ENCODE measurements at regions not wholly inside any gene's neighbourhood (a gene's known extent, or its start where the extent isn't known, plus 50 kb on each side); places are given as distances from the start of the nearest gene placed in this dataset.

GRCh38 chr11:13107544-13108044 lies 98.5 kb downstream of the RASSF10 start:
- H3K9me3 Mint-ChIP-seq, result no peaks in the 10 kb centered on the region
- H3K27me3 Mint-ChIP-seq (ENCODE audit: low read depth), result no peaks in the 10 kb centered on the region
- no peak overlapping the region for H3K27ac Mint-ChIP-seq
- no peak overlapping the region for H3K4me3 Mint-ChIP-seq
- H3K4me1 Mint-ChIP-seq, result peaks cover 69% of the 10 kb centered on the region
- no peaks in the 10 kb centered on the region for H3K36me3 Mint-ChIP-seq (ENCODE audit: low read depth)
- TF ChIP-seq CTCF (IDR thresholded peaks at IDR 0.05; ENCODE audit: unreplicated experiment in 3 of 3), result no peak

- no peak for TF ChIP-seq CTCF (IDR thresholded peaks at IDR 0.05; ENCODE audit: unreplicated experiment in 3 of 3)
- Mint-ChIP-seq H3K9me3 (no peaks in the 10 kb centered on the region), H3K4me3 (no peak overlapping the region), H3K27me3 (ENCODE audit: low read depth) (no peaks in the 10 kb centered on the region), H3K27ac (no peak overlapping the region), H3K4me1 (peaks cover 65% of the 10 kb centered on the region), H3K36me3 (ENCODE audit: low read depth) (no peaks in the 10 kb centered on the region)
These were observed 99.3 kb downstream of the RASSF10 start for GRCh38 chr11:13108416-13108815.

- Mint-ChIP-seq H3K27ac (no peak overlapping the region), H3K9me3 (no peaks in the 10 kb centered on the region), H3K36me3 (ENCODE audit: low read depth) (no peaks in the 10 kb centered on the region), H3K27me3 (ENCODE audit: low read depth) (no peaks in the 10 kb centered on the region), H3K4me1 (peaks cover 62% of the 10 kb centered on the region), H3K4me3 (no peak overlapping the region)
- TF ChIP-seq CTCF (IDR thresholded peaks at IDR 0.05; ENCODE audit: unreplicated experiment in 3 of 3), result no peak
These were observed 100.5 kb downstream of the RASSF10 start for GRCh38 chr11:13109616-13110015.

GRCh38 chr11:13110145-13110544 lies 101.0 kb downstream of the RASSF10 start:
- no peak for TF ChIP-seq CTCF (IDR thresholded peaks at IDR 0.05; ENCODE audit: unreplicated experiment in 3 of 3)
- Mint-ChIP-seq H3K27ac (no peak overlapping the region), H3K9me3 (no peaks in the 10 kb centered on the region), H3K27me3 (ENCODE audit: low read depth) (no peaks in the 10 kb centered on the region), H3K36me3 (ENCODE audit: low read depth) (no peaks in the 10 kb centered on the region), H3K4me3 (no peak overlapping the region), H3K4me1 (peaks cover 62% of the 10 kb centered on the region)

- peak overlapping the region in 1 of 3 experiments; percentile 46 for H3K27ac Mint-ChIP-seq
- no peaks in the 10 kb centered on the region for H3K9me3 Mint-ChIP-seq
- no peaks in the 10 kb centered on the region for H3K36me3 Mint-ChIP-seq (ENCODE audit: low read depth)
- no peak for TF ChIP-seq CTCF (IDR thresholded peaks at IDR 0.05; ENCODE audit: unreplicated experiment in 3 of 3)
- peaks cover 62% of the 10 kb centered on the region for H3K4me1 Mint-ChIP-seq
- H3K27me3 Mint-ChIP-seq (ENCODE audit: low read depth), result peaks cover 3% of the 10 kb centered on the region
- no peak overlapping the region for H3K4me3 Mint-ChIP-seq
These were observed 102.1 kb downstream of the RASSF10 start for GRCh38 chr11:13110929-13111812.

- no peak for TF ChIP-seq CTCF (IDR thresholded peaks at IDR 0.05; ENCODE audit: unreplicated experiment in 3 of 3)
- no peak overlapping the region for H3K4me3 Mint-ChIP-seq
- H3K9me3 Mint-ChIP-seq, result no peaks in the 10 kb centered on the region
- H3K27me3 Mint-ChIP-seq (ENCODE audit: low read depth), result peaks cover 5% of the 10 kb centered on the region
- H3K36me3 Mint-ChIP-seq (ENCODE audit: low read depth), result no peaks in the 10 kb centered on the region
- peaks cover 62% of the 10 kb centered on the region for H3K4me1 Mint-ChIP-seq
- H3K27ac Mint-ChIP-seq, result peak overlapping the region in 2 of 3 experiments; percentile 32 to 46
These were observed 102.7 kb downstream of the RASSF10 start for GRCh38 chr11:13111813-13112130.

Measured in nephron (organoid).